ENCODE measurements at regions not wholly inside any gene's neighbourhood (a gene's known extent, or its start where the extent isn't known, plus 50 kb on each side); places are given as distances from the start of the nearest gene placed in this dataset.

DNA sequence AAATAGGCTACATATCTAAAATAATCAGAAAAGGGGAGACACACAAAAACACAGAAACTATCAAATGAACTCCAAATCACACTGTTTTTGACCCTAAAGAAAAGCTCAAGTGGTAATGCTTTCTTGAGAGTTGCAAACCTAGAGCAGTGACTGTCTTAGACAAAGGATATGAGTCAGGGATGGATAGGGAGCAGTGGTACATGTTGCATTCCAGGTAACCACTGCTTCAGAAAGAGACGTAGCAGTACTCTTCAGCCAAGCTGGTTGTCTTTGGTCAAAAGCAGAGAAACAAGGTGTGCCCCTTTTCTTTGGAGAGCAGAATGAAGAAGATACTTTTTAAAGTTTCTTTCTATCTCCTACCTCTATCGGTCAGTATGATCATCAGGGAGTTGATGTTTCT is 1003.6 kb downstream of the CDH9 start:
- no peaks in the 10 kb centered on the region for H3K79me2 ChIP-seq (ENCODE audit: insufficient read depth, low read length)
- no peak overlapping the region for H2AK5ac ChIP-seq (ENCODE audit: insufficient read length, low read length)
- no peak overlapping the region for H3K14ac ChIP-seq (ENCODE audit: insufficient read depth, low read length)
- H3K56ac ChIP-seq (ENCODE audit: insufficient read length, low read depth, low read length): no peak overlapping the region
- H3K9me3 ChIP-seq (ENCODE audit: control insufficient read depth, low read depth, low read length): no peaks in the 10 kb centered on the region
- no peak overlapping the region for H4K91ac ChIP-seq (ENCODE audit: insufficient read length, low read depth, low read length)
- WGBS (ENCODE audit: extremely low coverage, insufficient read length, low lambda C conversion rate): no CpG with 5 or more reads among the region's 2 CpGs
- H4K8ac ChIP-seq (replicated peaks; ENCODE audit: insufficient read length, low read depth, low read length): no peak overlapping the region
- no peaks in the 10 kb centered on the region for H3K9me3 Mint-ChIP-seq
- H3T11ph ChIP-seq (ENCODE audit: low read length): no peak overlapping the region
- no peak overlapping the region for H3K27ac Mint-ChIP-seq
- no peak overlapping the region for H2BK12ac ChIP-seq (ENCODE audit: insufficient read length, low read depth, low read length)
- H2BK5ac ChIP-seq (ENCODE audit: insufficient read length, low read length): no peak overlapping the region
- no peaks in the 10 kb centered on the region for H3K27me3 Mint-ChIP-seq (ENCODE audit: low read depth)
- H3K23me2 ChIP-seq (ENCODE audit: insufficient read length, low read depth, low read length, poor library complexity, severe bottlenecking): no peaks in the 10 kb centered on the region
- no peak overlapping the region for H3K4me3 Mint-ChIP-seq
- H2BK20ac ChIP-seq (ENCODE audit: low read depth, low read length, poor library complexity, severe bottlenecking): no peak overlapping the region
- DNase-seq: no peak
- H2AFZ ChIP-seq (ENCODE audit: low read length): no peak overlapping the region
- H2BK15ac ChIP-seq (ENCODE audit: low read depth, low read length): no peak overlapping the region
- no peak overlapping the region for H3K23ac ChIP-seq (ENCODE audit: insufficient read length, low read depth, low read length)
- TF ChIP-seq CTCF (conservative IDR thresholded peaks at IDR 0.05): no peak
- no peak overlapping the region for H3K9ac ChIP-seq (ENCODE audit: extremely low read depth, insufficient read length, low read length)
- no peak overlapping the region for H3K18ac ChIP-seq (ENCODE audit: insufficient read length, low read depth, low read length)
- H3K27ac ChIP-seq (ENCODE audit: insufficient read length, low read depth, low read length): no peak overlapping the region
- H3K4ac ChIP-seq (ENCODE audit: low read depth, low read length): no peak overlapping the region
- H3K36me3 Mint-ChIP-seq (ENCODE audit: insufficient read depth in 1 of 3, low read depth in 3 of 3): no peaks in the 10 kb centered on the region
- H3K27me3 ChIP-seq (ENCODE audit: insufficient read depth, low read length): no peaks in the 10 kb centered on the region
- no peaks in the 10 kb centered on the region for H3K79me1 ChIP-seq (ENCODE audit: insufficient read depth, low read depth, low read length, poor library complexity, severe bottlenecking)
- H3K4me2 ChIP-seq (ENCODE audit: insufficient read depth, insufficient read length, low read length): no peak overlapping the region
- no peaks in the 10 kb centered on the region for H4K20me1 ChIP-seq (ENCODE audit: control insufficient read depth, insufficient read depth, insufficient read length)
- H4K5ac ChIP-seq (ENCODE audit: insufficient read length, low read depth, low read length): no peak overlapping the region
- no peak overlapping the region for H2BK120ac ChIP-seq (ENCODE audit: low read depth, low read length, poor library complexity, severe bottlenecking)
- H3K4me1 Mint-ChIP-seq: no peaks in the 10 kb centered on the region
- H3K4me1 ChIP-seq (ENCODE audit: insufficient read depth, low read length): no peaks in the 10 kb centered on the region
